NCI-H446 (cell line): ENCODE measurements at regions not wholly inside any gene's neighbourhood (a gene's known extent, or its start where the extent isn't known, plus 50 kb on each side); places are given as distances from the start of the nearest gene placed in this dataset.
"Not testable (repeated sequence)": the region's sequence is repeated elsewhere in the genome, so short reads cannot be mapped to it uniquely, and the experiment has no call there.

Experiments used
- DNase-seq, 2 experiments: peaks; one replicate each; lab custom pipeline; 2025; lab: John Stamatoyannopoulos, UW

- DNase-seq, result peak; percentile 5 to 14
Observed at GRCh38 chr1:102500758-102501157, 504.0 kb upstream of the OLFM3 start.

GRCh38 chr1:102498929-102499328, 502.2 kb upstream of the OLFM3 start:
- no peak for DNase-seq

- not testable (repeated sequence) for DNase-seq
Observed at GRCh38 chr1:102497810-102498209, 501.1 kb upstream of the OLFM3 start.

GRCh38 chr1:102472520-102472919, 475.8 kb upstream of the OLFM3 start:
- peak; percentile 89 to 94 for DNase-seq

GRCh38 chr1:102470767-102471166, 474.0 kb upstream of the OLFM3 start:
- no peak for DNase-seq

- DNase-seq, result no peak
Observed at GRCh38 chr1:102466487-102466886, 469.8 kb upstream of the OLFM3 start.

- DNase-seq, result no peak
Observed at GRCh38 chr1:102463328-102463727, 466.6 kb upstream of the OLFM3 start.

GRCh38 chr1:102442317-102442716, 445.6 kb upstream of the OLFM3 start:
- DNase-seq, result not testable (repeated sequence)

GRCh38 chr1:102435483-102435882, 438.8 kb upstream of the OLFM3 start:
- no peak for DNase-seq

GRCh38 chr1:102434421-102434820, 437.7 kb upstream of the OLFM3 start:
- DNase-seq, result peak; percentile 50 to 85

GRCh38 chr1:102431253-102431652, 434.5 kb upstream of the OLFM3 start:
- no peak for DNase-seq

GRCh38 chr1:102420034-102420433, 423.3 kb upstream of the OLFM3 start:
- peak; percentile 30 to 31 for DNase-seq
